Smooth muscle cell (in vitro differentiated cells): ENCODE measurements at regions not wholly inside any gene's neighbourhood (a gene's known extent, or its start where the extent isn't known, plus 50 kb on each side); places are given as distances from the start of the nearest gene placed in this dataset.

ENCODE experiments used
- DNase-seq: peaks from one replicate; lab custom pipeline; 2025; ENCODE audit not compliant: unreplicated experiment; lab: John Stamatoyannopoulos, UW
- H2AFZ ChIP-seq: fragments of 200-600 bp; sonication (generic); 2 replicates; pipeline ENCODE4 v1.6.0; 2016; ENCODE audit warnings: antibody characterized with exemption, low read depth, mild to moderate bottlenecking
- H3F3A ChIP-seq: fragments of 200-600 bp; sonication (generic); 2 replicates; pipeline ENCODE4 v1.6.0; 2017; ENCODE audit warnings: antibody characterized with exemption, low read depth
- H3K27ac ChIP-seq: fragments of 200-600 bp; sonication (generic); 2 replicates; pipeline ENCODE4 v1.5.1; 2016; ENCODE audit warnings: low read depth, mild to moderate bottlenecking
- H3K27me3 ChIP-seq: fragments of 200-600 bp; sonication (generic); 2 replicates; pipeline ENCODE4 v1.6.1; 2016; ENCODE audit warnings: low read depth, mild to moderate bottlenecking
- H3K36me3 ChIP-seq: fragments of 200-600 bp; sonication (generic); 2 replicates; pipeline ENCODE4 v1.5.1; 2016; ENCODE audit warnings: low read depth
- H3K4me1 ChIP-seq: fragments of 200-600 bp; sonication (generic); 2 replicates; pipeline ENCODE4 v1.5.1; 2016; ENCODE audit warnings: low read depth
- H3K4me2 ChIP-seq: fragments of 200-600 bp; sonication (generic); 2 replicates; pipeline ENCODE4 v1.6.0; 2016; ENCODE audit warnings: mild to moderate bottlenecking
- H3K4me3 ChIP-seq: fragments of 200-600 bp; sonication (generic); 2 replicates; pipeline ENCODE4 v1.5.1; 2016; ENCODE audit warnings: mild to moderate bottlenecking
- H3K79me2 ChIP-seq: fragments of 200-600 bp; sonication (generic); 2 replicates; pipeline ENCODE4 v1.6.0; 2016; ENCODE audit warnings: low read depth, mild to moderate bottlenecking
- H3K9ac ChIP-seq: fragments of 200-600 bp; sonication (generic); 2 replicates; pipeline ENCODE4 v1.6.0; 2016; ENCODE audit warnings: low read depth
- H3K9me3 ChIP-seq: fragments of 200-600 bp; sonication (generic); replicated peaks from 2 replicates; pipeline ENCODE4 v1.5.1; 2016; ENCODE audit warnings: low read depth
- H4K20me1 ChIP-seq: fragments of 200-600 bp; sonication (generic); 2 replicates; pipeline ENCODE4 v1.6.0; 2016; ENCODE audit warnings: low read depth
- CTCF ChIP-seq: fragments of 200-600 bp; sonication (generic); IDR thresholded peaks from 2 replicates; pipeline ENCODE4 v1.5.1; 2017; ENCODE audit warnings: borderline replicate concordance, mild to moderate bottlenecking, antibody characterized with exemption; ENCODE audit not compliant: insufficient read depth, poor library complexity, severe bottlenecking
- WGBS: methylation state at CpG from one replicate; pipeline ENCODE4 v1.1.7; 2016; ENCODE audit warnings: low lambda C conversion rate; 5-methylcytosine and 5-hydroxymethylcytosine counted together

DNA sequence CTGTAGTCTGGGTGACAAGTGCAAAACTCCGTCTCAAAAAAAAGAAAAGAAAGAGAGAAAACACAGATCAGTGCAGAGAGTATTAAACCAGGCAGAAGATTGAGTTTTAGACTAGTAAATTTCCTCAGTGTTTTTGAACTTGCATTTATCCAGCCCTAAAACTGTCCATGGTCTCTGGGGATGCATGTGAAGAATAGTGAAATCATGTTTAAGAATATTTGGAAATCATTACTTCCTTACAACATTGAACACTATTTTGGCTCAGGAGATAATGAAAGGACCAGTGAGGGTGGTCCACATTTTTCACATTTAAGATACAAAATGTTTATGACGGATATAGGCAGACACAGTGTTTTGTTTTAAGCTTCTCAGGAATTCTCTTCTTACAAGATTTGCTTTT lies 195.8 kb upstream of the RASGEF1B start:
- no peak overlapping the region for H3K27ac ChIP-seq
- H3K4me2 ChIP-seq, result peak overlapping the region; percentile 9
- peaks cover 7% of the 10 kb centered on the region for H3K4me1 ChIP-seq
- H2AFZ ChIP-seq, result no peak overlapping the region
- no peaks in the 10 kb centered on the region for H3K9me3 ChIP-seq
- no peaks in the 10 kb centered on the region for H3F3A ChIP-seq
- no peaks in the 10 kb centered on the region for H3K36me3 ChIP-seq
- H3K4me3 ChIP-seq, result no peak overlapping the region
- no peak for DNase-seq
- H3K9ac ChIP-seq, result no peak overlapping the region
- H3K27me3 ChIP-seq, result no peaks in the 10 kb centered on the region
- TF ChIP-seq CTCF, result no peak
- 62% methylated on average over 2 of the region's 2 CpGs for WGBS
- no peaks in the 10 kb centered on the region for H3K79me2 ChIP-seq
- H4K20me1 ChIP-seq, result no peaks in the 10 kb centered on the region

GRCh38 chr4:81666491-81666890 lies 194.8 kb upstream of the RASGEF1B start:
- DNase-seq, result no peak
- no peaks in the 10 kb centered on the region for H3K4me1 ChIP-seq
- H3K27me3 ChIP-seq, result no peaks in the 10 kb centered on the region
- TF ChIP-seq CTCF, result no peak
- no peak overlapping the region for H3K27ac ChIP-seq
- no peaks in the 10 kb centered on the region for H3F3A ChIP-seq
- no peaks in the 10 kb centered on the region for H3K36me3 ChIP-seq
- no peaks in the 10 kb centered on the region for H4K20me1 ChIP-seq
- H3K4me2 ChIP-seq, result no peak overlapping the region
- no peak overlapping the region for H3K4me3 ChIP-seq
- no peaks in the 10 kb centered on the region for H3K9me3 ChIP-seq
- H3K79me2 ChIP-seq, result no peaks in the 10 kb centered on the region
- H2AFZ ChIP-seq, result no peak overlapping the region
- H3K9ac ChIP-seq, result no peak overlapping the region

GRCh38 chr4:81665649-81666048 lies 193.9 kb upstream of the RASGEF1B start:
- Histone ChIP-seq H3K4me2 (no peak overlapping the region), H3K36me3 (no peaks in the 10 kb centered on the region), H3K9ac (no peak overlapping the region), H3K9me3 (no peaks in the 10 kb centered on the region), H3K79me2 (no peaks in the 10 kb centered on the region), H3K27ac (no peak overlapping the region), H3K4me3 (no peak overlapping the region), H3F3A (no peaks in the 10 kb centered on the region), H4K20me1 (no peaks in the 10 kb centered on the region), H2AFZ (no peak overlapping the region), H3K27me3 (no peaks in the 10 kb centered on the region), H3K4me1 (no peaks in the 10 kb centered on the region)
- 94% methylated on average over 1 of the region's 1 CpG for WGBS
- no peak for DNase-seq
- no peak for TF ChIP-seq CTCF

DNA sequence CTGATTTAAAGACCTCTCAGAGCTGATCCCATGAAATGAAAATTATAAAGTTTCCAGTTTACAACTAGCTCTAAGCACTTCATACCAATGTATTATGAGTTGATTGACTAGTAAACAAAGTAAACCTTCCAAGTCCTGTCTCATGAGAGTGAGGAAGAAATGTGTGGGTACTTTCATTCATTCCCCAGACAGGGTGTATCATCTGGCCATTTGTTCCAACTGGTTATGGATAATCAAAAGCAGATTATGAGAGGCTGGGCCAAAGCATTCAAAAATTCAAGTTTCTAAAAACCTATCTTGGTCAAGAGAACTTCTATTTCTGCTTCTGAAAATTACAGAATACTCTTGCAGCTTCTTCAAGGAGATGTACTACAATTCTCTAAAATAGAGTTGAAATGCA lies 193.3 kb upstream of the RASGEF1B start:
- Histone ChIP-seq H3K9me3 (no peaks in the 10 kb centered on the region), H3F3A (no peaks in the 10 kb centered on the region), H3K27me3 (no peaks in the 10 kb centered on the region), H3K36me3 (no peaks in the 10 kb centered on the region), H3K4me3 (no peak overlapping the region), H3K9ac (no peak overlapping the region), H3K79me2 (no peaks in the 10 kb centered on the region), H4K20me1 (no peaks in the 10 kb centered on the region), H2AFZ (no peak overlapping the region), H3K27ac (no peak overlapping the region), H3K4me1 (no peaks in the 10 kb centered on the region), H3K4me2 (no peak overlapping the region)
- no peak for DNase-seq
- TF ChIP-seq CTCF, result no peak
